Right ventricle myocardium inferior (tissue), 1 donor: ENCODE measurements at regions not wholly inside any gene's neighbourhood (a gene's known extent, or its start where the extent isn't known, plus 50 kb on each side); places are given as distances from the start of the nearest gene placed in this dataset.
A peak's percentile ranks its signal among the peaks of the same experiment; 100 is the strongest.
"Not testable (repeated sequence)": the region's sequence is repeated elsewhere in the genome, so short reads cannot be mapped to it uniquely, and the experiment has no call there.

Experiments
- ATAC-seq: fragments of 200-7000 bp; cut with Tn5 transposase; one replicate; pipeline ENCODE4 v1.9.1; 2020; ENCODE audit warnings: mild to moderate bottlenecking, moderate library complexity
- DNase-seq: peaks from one replicate; pipeline ENCODE4 v3.0.0; 2021; ENCODE audit errors: missing footprints
- intact Hi-C: fragments of 100-400 bp; cut with DNase I; formaldehyde crosslinking; loops from one replicate; pipeline ENCODE4 v1.11.0; 2022
- donor health status: DM: no; HTN: yes; CAD: no; lungs with severe emphysema.

DNA sequence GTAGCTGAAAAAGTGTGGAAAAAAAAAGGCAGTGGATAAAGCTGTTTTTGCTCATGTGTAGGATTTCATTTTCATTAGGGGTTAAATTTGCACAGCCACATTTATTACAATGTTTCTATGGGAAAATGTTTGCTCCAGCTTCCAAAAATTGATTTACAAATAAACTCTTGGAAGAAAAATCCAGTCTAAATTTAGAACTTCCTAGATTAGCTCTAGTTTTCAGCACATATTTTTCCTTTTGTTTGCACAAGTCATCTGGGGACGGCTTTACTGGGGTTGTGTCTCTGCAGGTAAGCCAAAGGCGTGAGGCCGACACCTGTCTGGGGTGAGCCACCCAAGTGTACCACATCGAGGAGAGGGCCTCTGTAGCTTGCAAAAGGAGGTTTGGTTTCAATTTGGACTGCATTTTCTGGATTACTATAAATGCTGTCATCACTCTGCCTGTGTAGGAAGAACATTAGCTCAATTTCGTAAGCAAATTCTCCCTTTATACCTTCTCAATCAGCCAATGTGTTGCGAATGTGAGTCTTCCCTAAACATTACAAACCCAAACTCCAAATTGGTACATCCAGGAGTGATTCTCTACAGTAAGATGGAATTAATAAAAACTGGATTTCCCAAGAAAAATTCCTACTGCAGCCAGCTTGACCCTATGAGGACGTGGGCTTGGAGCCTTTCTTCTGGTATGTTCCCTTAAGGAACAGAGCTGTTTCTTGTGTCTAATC is 89.5 kb upstream of the ZNF438 start:
- ATAC-seq (no peak), DNase-seq (no peak)
- intact Hi-C loops = no loop called here

DNA sequence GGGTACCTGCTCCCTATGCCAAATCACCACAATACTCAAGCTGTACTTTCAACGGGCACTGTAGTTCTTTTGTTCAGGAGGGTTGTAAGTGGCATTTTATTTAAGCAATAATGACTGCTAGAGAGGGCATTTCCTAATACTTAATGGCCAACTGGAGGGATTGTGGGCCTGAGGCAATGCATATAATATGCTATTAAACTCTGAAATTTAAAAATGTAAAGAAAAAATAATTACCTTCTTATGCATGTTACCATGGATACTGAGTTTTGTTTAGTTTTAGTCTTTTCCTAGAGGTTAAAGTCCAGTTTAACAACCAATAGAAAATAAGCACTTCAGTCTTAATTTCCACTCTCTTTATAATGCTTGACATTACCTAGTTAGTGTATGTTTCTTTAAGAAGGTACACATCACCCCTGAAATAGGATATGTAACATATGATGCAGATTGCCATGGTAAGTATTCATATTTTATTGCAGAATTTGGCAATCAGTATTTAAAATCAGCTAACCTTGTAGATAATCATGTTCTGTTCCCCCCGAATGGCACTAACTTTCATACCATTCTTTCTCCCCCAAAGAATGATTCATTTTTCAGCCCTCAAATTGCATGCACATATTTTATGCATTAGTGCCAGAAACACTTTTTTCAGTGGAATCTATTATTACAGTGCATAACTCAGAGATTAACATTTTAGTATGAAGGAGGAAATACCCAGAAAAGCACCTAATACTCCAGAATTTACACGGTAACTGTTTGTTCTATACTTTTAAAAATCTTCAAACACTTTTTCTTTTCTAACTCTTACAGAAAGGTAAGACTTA is 90.3 kb upstream of the ZNF438 start:
- no peak for ATAC-seq
- intact Hi-C loops = no loop called here
- no peak for DNase-seq

DNA sequence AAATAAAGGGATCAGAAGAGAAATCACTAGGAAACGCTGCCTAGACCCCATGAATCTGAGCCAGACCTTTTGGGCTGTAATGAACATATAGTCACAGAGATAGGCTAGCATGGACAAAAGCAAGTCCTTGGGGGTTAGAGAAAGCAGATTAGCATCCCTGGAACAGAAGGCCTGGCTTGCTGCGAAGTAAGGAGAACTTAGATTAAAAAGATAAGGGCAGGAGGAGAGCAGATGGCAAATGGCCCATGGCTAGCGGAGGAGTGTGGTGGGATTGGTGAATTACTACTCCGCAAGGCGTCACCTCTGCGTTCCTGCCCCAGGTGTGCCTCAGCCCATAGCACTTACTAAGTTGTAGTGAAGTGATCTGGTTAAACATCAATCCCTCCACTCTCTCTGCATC is 92.3 kb upstream of the ZNF438 start:
- ATAC-seq = no peak
- intact Hi-C loops = no loop called here
- DNase-seq = no peak

DNA sequence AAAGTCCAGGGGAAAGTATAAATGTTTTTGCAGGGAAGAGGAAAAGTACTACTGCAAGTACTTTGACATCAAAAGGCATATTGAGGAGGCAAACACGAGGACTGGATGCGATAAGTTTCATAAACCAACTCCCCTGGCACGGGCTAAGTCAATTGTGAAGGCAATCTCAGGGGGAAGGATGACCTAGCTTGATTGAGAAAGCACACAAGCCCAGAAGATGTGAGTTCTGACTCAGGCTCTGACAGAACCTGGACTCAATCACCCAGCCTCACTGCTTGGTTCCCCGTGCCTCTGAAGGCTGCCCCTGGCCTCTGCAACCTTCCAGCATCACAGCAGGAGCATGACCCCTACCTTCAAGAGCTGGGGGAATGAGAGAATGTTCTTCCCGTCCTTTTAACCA is 93.2 kb upstream of the ZNF438 start:
- intact Hi-C loops = no loop called here
- ATAC-seq = no peak
- no peak for DNase-seq

DNA sequence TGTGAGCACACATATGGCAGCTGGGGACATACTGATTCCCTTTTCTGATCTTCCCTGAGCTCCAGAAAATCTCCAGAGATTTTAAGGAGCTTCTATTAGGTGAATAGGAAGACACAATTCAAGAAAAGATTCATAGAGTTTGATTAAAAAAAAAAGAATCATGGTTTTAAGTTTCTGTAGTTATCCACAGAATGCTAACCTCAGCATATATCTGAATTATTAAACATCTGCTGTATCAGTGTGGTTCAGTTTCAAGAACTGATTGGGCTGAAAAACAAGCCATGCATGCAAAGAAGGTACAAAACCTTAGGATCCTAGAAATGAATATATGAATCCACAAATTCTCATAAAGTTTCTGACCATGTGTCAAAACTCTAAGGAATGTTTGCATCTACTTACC is 94.1 kb upstream of the ZNF438 start:
- intact Hi-C loops = no loop called here
- no peak for DNase-seq
- ATAC-seq = no peak

DNA sequence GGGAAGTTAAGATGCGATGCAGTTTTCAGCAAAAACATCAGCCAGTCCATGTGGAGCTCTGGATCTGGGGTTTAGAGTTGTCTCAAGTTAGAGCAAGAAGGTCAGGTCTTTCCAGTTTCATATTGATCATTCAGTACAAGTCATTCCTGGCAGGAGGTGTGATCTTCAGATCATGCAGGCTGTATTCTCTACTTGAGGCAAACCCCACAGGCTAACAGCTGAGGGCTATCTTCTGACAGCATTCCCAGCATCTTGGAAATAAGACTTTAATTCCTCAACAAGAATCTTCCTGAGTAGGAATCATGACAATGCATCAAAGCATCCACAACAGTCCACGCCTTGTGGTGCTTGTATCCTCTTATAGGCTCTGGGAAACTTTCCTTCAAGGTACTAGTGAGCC is 94.9 kb upstream of the ZNF438 start:
- intact Hi-C loops = no loop called here
- ATAC-seq = no peak
- no peak for DNase-seq

DNA sequence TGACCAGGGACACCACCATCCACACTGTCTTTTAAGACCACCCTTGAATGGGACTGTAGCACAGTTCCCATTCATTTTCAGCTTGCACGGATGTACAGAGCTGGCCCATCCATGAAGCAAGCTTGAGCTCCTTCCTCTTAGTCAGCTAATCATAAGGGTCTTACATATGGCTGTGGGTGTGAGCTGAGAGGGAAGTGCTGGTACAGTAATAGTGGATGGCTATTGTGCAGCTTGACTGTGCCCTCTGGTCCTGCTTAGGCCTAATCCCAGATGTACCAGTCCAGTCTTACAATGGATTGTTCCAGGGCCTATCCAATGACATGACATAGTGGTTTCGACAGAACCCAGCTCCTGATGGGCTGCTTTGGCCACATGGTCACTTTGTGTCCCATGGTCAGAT is 96.9 kb upstream of the ZNF438 start:
- DNase-seq = no peak
- no peak for ATAC-seq
- intact Hi-C loops = no loop called here

DNA sequence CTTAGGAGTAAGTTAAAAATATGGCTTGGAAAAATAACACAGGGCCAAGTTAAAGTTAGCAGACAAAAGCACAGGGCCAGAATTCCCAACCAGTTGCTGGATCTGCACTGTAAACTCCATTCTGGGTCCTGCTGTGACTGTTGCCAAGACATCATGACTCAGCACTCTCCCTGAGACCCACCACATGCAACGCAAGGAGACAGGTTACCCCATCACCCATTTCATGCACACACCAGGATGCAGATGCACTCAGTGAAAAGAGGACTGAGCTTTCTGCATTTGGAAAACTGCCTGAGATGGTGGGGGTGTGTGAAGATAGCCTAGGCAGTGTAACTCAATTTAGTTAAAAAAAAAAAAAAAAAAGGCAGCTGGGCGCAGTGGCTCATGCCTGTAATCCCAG is 97.6 kb upstream of the ZNF438 start:
- intact Hi-C loops = no loop called here
- DNase-seq = no peak

DNA sequence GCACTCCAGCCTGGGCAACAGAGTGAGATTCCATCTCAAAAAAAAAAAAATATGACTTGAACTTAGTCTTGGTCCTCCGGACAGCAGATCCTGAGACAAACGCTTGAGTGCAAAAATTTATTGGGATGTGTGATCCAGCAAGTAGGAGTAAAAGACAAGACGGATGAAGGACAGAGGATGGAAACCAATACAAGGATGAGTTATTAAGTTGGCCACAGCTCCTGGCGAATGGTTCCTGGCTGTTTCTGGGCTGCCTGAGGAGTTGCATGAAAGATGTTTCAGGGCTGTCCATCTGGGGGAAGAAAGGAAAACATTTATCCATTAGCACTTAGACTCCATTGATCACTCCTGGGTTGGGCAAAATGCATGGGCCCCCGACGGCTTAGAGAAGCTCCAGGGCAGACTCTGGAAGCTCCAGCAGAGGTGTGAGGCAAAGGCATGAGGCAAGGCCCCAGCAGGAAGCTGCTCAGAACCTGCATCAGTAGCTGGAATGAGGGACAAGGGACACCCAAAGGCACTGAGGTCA is 98.3 kb upstream of the ZNF438 start:
- DNase-seq (peak; percentile 55), ATAC-seq (no peak)

More for the DNA sequence above, 97.6 kb upstream of the ZNF438 start:
- peak; percentile 58 for ATAC-seq

DNA sequence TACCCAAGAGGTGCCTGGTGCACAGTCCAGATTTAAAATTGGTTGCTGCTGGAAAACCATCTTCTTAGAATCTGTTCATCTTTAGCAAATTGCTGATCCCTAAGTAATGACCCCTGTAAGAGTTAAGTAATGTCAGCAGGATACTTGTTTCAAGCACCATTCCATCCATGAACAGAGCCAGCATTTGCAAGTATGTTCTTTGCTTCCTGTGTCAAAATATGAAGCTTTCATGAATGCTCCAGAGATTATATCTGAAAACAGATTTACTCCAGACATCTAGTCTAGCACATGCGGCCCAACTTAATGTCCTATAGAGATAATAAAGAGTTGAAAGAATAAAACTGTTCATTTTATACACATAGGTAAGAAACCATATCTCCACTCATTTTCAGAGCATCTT is 98.7 kb upstream of the ZNF438 start:
- ATAC-seq (no peak), DNase-seq (no peak)
- intact Hi-C loops = loop anchor here (5.0 to 10.0 kb wide), 2 partner anchors 98 to 346 kb away; partner anchors contain the start of gene ZNF438

More for the DNA sequence above, 98.3 kb upstream of the ZNF438 start:
- intact Hi-C loops = loop anchor here (5.0 to 10.0 kb wide), 2 partner anchors 98 to 345 kb away; partner anchors contain the start of gene ZNF438

DNA sequence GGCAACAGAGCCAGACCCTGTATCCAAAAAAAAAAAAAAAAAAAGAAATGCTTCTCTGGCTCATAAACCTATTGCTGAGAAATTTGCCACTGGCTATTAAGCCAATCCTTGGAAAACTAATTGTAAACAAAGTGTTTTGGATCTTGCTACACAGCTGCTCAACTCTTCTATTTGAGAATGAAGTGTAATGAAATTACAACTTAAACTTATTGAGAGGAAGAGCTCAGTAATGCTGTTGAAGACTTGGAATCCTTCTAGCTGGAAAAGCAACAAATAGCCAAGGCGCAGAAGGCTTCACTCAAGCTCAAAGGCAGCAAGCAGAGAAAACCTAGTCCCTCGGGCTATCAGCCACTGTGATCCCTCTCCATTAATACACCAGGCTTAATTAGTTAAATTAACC is 99.6 kb upstream of the ZNF438 start:
- intact Hi-C loops = loop anchor here (5.0 to 10.0 kb wide), 2 partner anchors 99 to 346 kb away; partner anchors contain the start of gene ZNF438
- no peak for DNase-seq
- no peak for ATAC-seq

DNA sequence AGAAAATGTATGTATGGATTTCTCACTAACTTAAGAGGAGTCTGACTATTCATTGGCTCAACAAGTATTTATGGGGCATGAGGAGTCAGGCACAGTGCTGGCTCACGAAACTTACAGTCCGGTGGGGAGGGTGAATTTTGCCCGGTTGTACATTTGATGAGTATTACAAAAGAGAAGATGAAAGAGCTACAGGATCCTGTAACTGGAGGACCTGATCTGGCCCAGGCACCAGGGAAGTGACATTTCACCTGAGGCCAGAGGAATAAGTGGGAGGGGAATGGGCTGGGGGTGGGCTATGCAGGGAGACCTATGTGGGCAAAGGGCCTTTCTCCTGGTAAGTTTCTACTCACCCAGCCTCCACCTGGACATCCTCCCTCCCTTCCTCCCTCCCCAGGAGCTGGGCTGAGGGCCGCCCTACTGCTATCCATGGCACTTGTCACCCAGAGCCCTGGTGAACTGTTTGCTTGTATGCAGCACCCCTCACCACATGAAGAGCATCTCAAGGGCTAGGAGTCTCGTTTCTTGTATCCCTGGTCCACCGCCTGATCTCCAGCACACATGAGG is 101.1 kb upstream of the ZNF438 start:
- no peak for DNase-seq
- ATAC-seq = no peak
- intact Hi-C loops = loop anchor here (5.0 to 10.0 kb wide), 2 partner anchors 100 to 348 kb away; partner anchors contain the start of gene ZNF438

DNA sequence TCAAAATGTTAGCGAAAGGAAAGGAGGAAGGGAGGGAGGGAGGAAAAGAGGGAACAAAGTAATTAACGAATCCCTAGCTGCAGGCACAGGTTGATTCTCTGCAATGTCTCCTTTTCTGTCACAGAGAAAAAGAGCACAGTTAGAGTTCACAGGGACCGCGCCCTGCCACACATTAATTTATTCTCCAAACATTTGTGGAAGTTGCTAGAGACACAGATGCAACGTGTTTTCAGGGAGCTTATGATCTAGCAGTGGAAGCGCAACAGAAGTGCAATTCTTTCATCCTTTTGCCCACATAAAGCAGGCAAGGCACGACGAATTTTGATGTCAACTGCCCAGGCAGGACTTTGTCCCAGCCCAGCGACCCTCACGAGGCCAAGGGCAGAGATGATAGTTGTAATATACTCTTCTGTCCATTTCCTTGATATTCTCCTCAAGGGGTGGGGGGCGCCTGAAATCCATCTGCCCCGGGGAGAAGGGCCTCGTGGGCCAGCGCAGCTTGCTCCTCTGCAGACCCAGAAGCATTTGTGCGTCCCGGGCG is 101.7 kb upstream of the ZNF438 start:
- DNase-seq = no peak
- ATAC-seq = no peak
- intact Hi-C loops = loop anchor here (5.0 to 10.0 kb wide), 2 partner anchors 101 to 349 kb away; partner anchors contain the start of gene ZNF438

DNA sequence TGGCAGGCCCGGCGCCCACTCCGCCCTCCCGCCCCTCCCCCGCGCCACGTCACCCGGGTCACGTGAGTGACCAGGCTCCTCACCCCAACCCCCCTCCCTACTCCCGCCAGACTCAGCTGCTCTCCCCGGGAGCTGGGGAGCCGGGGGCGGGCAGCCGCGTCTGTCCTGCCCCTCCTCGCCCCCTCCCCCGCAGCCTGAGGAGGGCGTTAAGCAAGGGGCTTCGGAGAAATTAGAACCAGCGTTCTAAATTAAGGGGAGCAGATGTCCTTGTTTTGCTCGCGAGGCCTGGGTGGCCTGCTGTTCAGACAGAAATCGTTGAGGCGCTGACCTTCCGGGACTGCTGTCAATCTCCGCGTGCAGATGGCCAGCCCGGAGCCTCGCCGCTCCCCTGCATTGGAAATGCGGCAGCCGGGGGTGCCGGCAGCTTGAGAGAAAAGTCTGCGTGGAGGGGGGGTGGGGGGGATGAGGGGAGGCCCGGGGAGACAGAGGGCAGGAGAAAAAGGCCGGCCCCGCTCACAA is 102.2 kb upstream of the ZNF438 start:
- peak; percentile 90 for ATAC-seq
- DNase-seq = peak; percentile 93
- intact Hi-C loops = loop anchor here (5.0 to 10.0 kb wide), 2 partner anchors 102 to 349 kb away; partner anchors contain the start of gene ZNF438

DNA sequence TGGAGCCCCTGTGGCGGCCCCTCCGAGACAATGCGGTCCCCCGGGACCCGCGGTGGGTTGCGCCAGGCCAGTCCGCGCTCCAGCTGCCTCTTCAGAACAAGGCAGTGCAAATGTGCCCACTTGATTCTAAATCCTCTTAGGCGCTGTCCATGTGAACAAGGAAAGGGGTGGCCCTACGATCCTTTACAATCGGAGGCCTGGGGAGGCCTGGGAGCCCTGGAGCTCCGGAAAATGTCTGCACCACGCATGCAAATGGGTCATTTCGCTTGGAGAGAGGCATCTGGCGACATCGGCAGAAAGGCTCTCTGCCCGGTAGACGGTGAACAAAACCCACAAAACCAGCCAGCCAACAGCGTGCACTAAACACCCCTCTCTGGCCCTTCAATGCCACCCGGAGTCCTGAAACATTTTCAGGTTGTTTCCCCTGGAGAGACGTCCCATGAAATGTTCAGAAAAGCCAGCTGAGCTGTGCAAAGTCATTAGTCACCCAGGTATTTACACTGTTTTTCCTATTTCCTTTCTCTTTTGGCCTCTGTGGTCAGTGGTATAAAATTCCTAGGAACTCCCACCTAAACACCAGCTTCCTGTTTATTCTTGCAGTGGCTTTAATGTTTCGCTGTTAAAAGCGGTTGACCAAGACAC is 102.8 kb upstream of the ZNF438 start:
- peak; percentile 47 for ATAC-seq
- intact Hi-C loops = loop anchor here (5.0 to 10.0 kb wide), 2 partner anchors 102 to 350 kb away; partner anchors contain the start of gene ZNF438
- DNase-seq = no peak

DNA sequence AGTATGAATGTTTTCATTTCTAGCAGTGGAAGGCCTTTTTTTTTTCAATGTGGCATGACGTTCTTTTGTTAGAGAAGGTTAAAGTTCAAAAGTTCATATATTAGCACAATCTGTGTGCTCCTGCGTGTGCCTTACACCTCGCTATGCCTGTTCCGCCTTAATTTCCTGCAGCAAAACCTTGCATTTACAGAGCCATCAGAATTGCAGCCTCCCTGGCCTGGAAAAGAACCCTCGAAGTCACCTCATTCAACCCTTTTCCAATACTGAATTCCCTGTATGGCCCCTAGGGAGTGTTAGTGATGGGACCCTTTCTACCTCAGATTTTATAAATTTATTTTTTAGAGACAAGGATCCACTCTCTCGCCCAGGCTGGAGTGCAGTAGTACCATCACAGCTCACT is 103.5 kb upstream of the ZNF438 start:
- no peak for DNase-seq
- intact Hi-C loops = loop anchor here (5.0 to 10.0 kb wide), 2 partner anchors 182 to 350 kb away; partner anchors contain the start of gene ZEB1
- no peak for ATAC-seq

DNA sequence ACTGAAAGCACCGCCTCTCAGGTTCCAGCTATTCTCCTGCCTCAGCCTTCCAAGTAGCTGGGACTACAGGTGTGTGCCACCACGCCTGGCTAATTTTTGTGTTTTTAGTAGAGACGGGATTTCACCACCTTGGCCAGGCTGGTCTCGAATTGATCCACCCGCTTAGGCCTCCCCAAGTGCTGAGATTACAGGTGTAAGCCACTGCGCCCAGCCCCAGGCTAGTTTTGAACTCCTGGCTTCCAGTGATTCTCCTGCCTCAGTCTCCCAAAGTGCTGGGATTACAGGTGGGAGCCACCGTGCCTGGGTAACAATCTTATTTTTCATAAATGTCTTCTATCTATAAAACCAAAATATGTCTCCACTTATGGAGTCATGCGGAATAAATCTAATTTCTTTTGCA is 104.1 kb upstream of the ZNF438 start:
- DNase-seq, ATAC-seq: not testable (repeated sequence)
- intact Hi-C loops = loop anchor here (5.0 to 10.0 kb wide), 2 partner anchors 182 to 351 kb away; partner anchors contain the start of gene ZEB1

DNA sequence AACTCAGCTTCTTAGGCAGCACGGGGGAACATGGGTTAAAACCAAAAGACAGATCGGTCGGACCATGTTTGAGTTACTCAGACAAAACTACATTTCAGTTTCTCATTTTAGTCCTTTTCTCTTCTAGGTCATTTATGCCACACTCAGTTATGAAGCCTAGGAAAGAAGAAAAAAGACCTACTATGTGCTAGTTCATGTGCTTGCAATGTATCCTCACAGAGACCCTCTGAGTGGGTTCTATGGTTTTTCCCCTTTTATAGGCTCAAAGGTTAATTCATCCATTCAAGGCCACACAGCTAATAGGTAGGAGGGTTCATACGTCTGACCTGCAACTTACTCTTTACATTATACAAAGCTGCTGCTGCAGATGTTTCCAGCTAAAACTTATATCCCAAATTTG is 104.7 kb upstream of the ZNF438 start:
- DNase-seq = no peak
- no peak for ATAC-seq
- intact Hi-C loops = loop anchor here (5.0 to 10.0 kb wide), 2 partner anchors 181 to 352 kb away; partner anchors contain the start of gene ZEB1
